ENCODE measurements at regions not wholly inside any gene's neighbourhood (a gene's known extent, or its start where the extent isn't known, plus 50 kb on each side); places are given as distances from the start of the nearest gene placed in this dataset.

DNA sequence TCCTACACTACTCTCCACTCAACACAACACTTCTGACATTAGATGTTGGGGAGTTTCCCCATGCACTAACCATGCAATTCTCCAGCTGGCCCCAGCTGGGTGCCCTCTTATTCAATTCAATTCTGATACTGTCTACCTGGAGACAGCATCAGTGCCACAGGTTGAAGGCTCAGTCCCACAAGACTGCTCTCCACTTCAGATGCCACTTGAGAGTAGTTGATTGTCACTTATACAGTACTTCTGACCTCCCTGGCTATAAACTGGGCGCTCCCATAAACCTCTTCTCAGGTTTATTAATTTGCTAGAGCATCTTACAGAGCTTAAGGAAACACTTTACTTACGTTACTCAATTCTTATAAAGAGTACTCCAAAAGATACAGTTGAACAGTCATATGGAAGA, 442.3 kb downstream of the LRRIQ3 start:
- no peak for TF ChIP-seq EZH2phosphoT487 (IDR thresholded peaks at IDR 0.05; ENCODE audit: unreplicated experiment)
- no peak for TF ChIP-seq EZH2 (IDR thresholded peaks at IDR 0.05; ENCODE audit: low read depth, unreplicated experiment)
- TF ChIP-seq CTCF (conservative IDR thresholded peaks at IDR 0.05; ENCODE audit: low read depth in 2 of 2), result no peak
- no peak for TF ChIP-seq POLR2AphosphoS5 (IDR thresholded peaks at IDR 0.05; ENCODE audit: low read depth)
- TF ChIP-seq, protein P1, sequence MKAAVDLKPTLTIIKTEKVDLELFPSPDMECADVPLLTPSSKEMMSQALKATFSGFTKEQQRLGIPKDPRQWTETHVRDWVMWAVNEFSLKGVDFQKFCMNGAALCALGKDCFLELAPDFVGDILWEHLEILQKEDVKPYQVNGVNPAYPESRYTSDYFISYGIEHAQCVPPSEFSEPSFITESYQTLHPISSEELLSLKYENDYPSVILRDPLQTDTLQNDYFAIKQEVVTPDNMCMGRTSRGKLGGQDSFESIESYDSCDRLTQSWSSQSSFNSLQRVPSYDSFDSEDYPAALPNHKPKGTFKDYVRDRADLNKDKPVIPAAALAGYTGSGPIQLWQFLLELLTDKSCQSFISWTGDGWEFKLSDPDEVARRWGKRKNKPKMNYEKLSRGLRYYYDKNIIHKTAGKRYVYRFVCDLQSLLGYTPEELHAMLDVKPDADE (IDR thresholded peaks at IDR 0.05), result no peak
- no peak for TF ChIP-seq REST (IDR thresholded peaks at IDR 0.05; ENCODE audit: unreplicated experiment)
- no peak for TF ChIP-seq NANOG (IDR thresholded peaks at IDR 0.05; ENCODE audit: borderline replicate concordance)
- no peak for TF ChIP-seq ZNF462 (CRISPR knock-in tag; IDR thresholded peaks at IDR 0.05)
- TF ChIP-seq ZNF114 (CRISPR knock-in tag; IDR thresholded peaks at IDR 0.05), result no peak
- TF ChIP-seq CREB1 (CRISPR knock-in tag; IDR thresholded peaks at IDR 0.05; ENCODE audit: low read depth), result no peak
- no peak for TF ChIP-seq JUNB (IDR thresholded peaks at IDR 0.05; ENCODE audit: unreplicated experiment)
- no peak for TF ChIP-seq STAT1 (IDR thresholded peaks at IDR 0.05; ENCODE audit: unreplicated experiment)

Data from GM23338 (cell line).